ENCODE measurements at regions not wholly inside any gene's neighbourhood (a gene's known extent, or its start where the extent isn't known, plus 50 kb on each side); places are given as distances from the start of the nearest gene placed in this dataset.

GRCh38 chr18:60872434-60872833, 460.8 kb upstream of the CDH20 start:
- no peaks in the 10 kb centered on the region for H4K20me1 ChIP-seq

GRCh38 chr18:60873708-60874107, 459.5 kb upstream of the CDH20 start:
- Histone ChIP-seq H3K27ac (no peak overlapping the region), H3K27me3 (no peaks in the 10 kb centered on the region), H3K4me2 (no peak overlapping the region), H3K36me3 (no peaks in the 10 kb centered on the region), H3K9ac (no peak overlapping the region), H3K4me3 (no peak overlapping the region), H3K9me3 (no peaks in the 10 kb centered on the region), H4K20me1 (no peaks in the 10 kb centered on the region), H3K4me1 (no peaks in the 10 kb centered on the region)
- TF ChIP-seq Cebpa-rat (IDR thresholded peaks at IDR 0.05) = no peak

More at GRCh38 chr18:60872434-60872833, 460.8 kb upstream of the CDH20 start:
- H3K27ac ChIP-seq = no peak overlapping the region
- H3K36me3 ChIP-seq = no peaks in the 10 kb centered on the region
- H3K4me1 ChIP-seq = no peaks in the 10 kb centered on the region
- H3K4me2 ChIP-seq = no peak overlapping the region
- no peaks in the 10 kb centered on the region for H3K27me3 ChIP-seq
- H3K9me3 ChIP-seq = no peaks in the 10 kb centered on the region
- no peak overlapping the region for H3K4me3 ChIP-seq
- H3K9ac ChIP-seq = no peak overlapping the region
- no peak for TF ChIP-seq Cebpa-rat (IDR thresholded peaks at IDR 0.05)

- Histone ChIP-seq H3K36me3 (no peaks in the 10 kb centered on the region), H3K27me3 (no peaks in the 10 kb centered on the region), H3K9ac (no peak overlapping the region), H3K27ac (no peak overlapping the region), H3K4me1 (no peaks in the 10 kb centered on the region), H3K9me3 (no peaks in the 10 kb centered on the region), H3K4me2 (no peak overlapping the region), H3K4me3 (no peak overlapping the region), H4K20me1 (no peaks in the 10 kb centered on the region)
- TF ChIP-seq Cebpa-rat (IDR thresholded peaks at IDR 0.05) = no peak
These were observed 457.2 kb upstream of the CDH20 start for GRCh38 chr18:60875957-60876507.

- Histone ChIP-seq H3K9ac (no peak overlapping the region), H3K4me2 (no peak overlapping the region), H3K4me1 (no peaks in the 10 kb centered on the region), H3K36me3 (no peaks in the 10 kb centered on the region), H3K27me3 (no peaks in the 10 kb centered on the region), H3K4me3 (no peak overlapping the region), H4K20me1 (no peaks in the 10 kb centered on the region), H3K27ac (no peak overlapping the region), H3K9me3 (no peaks in the 10 kb centered on the region)
- TF ChIP-seq Cebpa-rat (IDR thresholded peaks at IDR 0.05) = no peak
These were observed 453.0 kb upstream of the CDH20 start for GRCh38 chr18:60880184-60880583.

GRCh38 chr18:60883587-60883986, 449.6 kb upstream of the CDH20 start:
- no peak for TF ChIP-seq Cebpa-rat (IDR thresholded peaks at IDR 0.05)
- no peak overlapping the region for H3K4me3 ChIP-seq

GRCh38 chr18:60888071-60888624, 445.1 kb upstream of the CDH20 start:
- Histone ChIP-seq H3K9me3 (no peaks in the 10 kb centered on the region), H3K27ac (no peak overlapping the region), H3K4me3 (no peak overlapping the region), H3K4me1 (no peaks in the 10 kb centered on the region), H4K20me1 (no peaks in the 10 kb centered on the region), H3K4me2 (no peak overlapping the region), H3K36me3 (no peaks in the 10 kb centered on the region), H3K9ac (no peak overlapping the region), H3K27me3 (no peaks in the 10 kb centered on the region)
- no peak for TF ChIP-seq Cebpa-rat (IDR thresholded peaks at IDR 0.05)

More at GRCh38 chr18:60883587-60883986, 449.6 kb upstream of the CDH20 start:
- Histone ChIP-seq H3K4me1 (no peaks in the 10 kb centered on the region), H4K20me1 (no peaks in the 10 kb centered on the region), H3K9me3 (no peaks in the 10 kb centered on the region), H3K27me3 (no peaks in the 10 kb centered on the region), H3K4me2 (no peak overlapping the region), H3K27ac (no peak overlapping the region), H3K9ac (no peak overlapping the region), H3K36me3 (no peaks in the 10 kb centered on the region)

- no peak for TF ChIP-seq Cebpa-rat (IDR thresholded peaks at IDR 0.05)
- Histone ChIP-seq H4K20me1 (no peaks in the 10 kb centered on the region), H3K27me3 (no peaks in the 10 kb centered on the region), H3K9ac (no peak overlapping the region), H3K4me2 (no peak overlapping the region), H3K4me3 (no peak overlapping the region), H3K27ac (no peak overlapping the region), H3K36me3 (no peaks in the 10 kb centered on the region), H3K4me1 (no peaks in the 10 kb centered on the region), H3K9me3 (no peaks in the 10 kb centered on the region)
These were observed 443.8 kb upstream of the CDH20 start for GRCh38 chr18:60889442-60889841.

- Histone ChIP-seq H3K9ac (no peak overlapping the region), H3K27me3 (no peaks in the 10 kb centered on the region), H3K4me1 (no peaks in the 10 kb centered on the region), H4K20me1 (no peaks in the 10 kb centered on the region), H3K4me2 (no peak overlapping the region), H3K27ac (no peak overlapping the region), H3K4me3 (no peak overlapping the region), H3K36me3 (no peaks in the 10 kb centered on the region), H3K9me3 (no peaks in the 10 kb centered on the region)
- no peak for TF ChIP-seq Cebpa-rat (IDR thresholded peaks at IDR 0.05)
These were observed 441.3 kb upstream of the CDH20 start for GRCh38 chr18:60891936-60892335.

- H3K27me3 ChIP-seq = no peaks in the 10 kb centered on the region
- H4K20me1 ChIP-seq = no peaks in the 10 kb centered on the region
- no peak for TF ChIP-seq Cebpa-rat (IDR thresholded peaks at IDR 0.05)
- no peak overlapping the region for H3K4me2 ChIP-seq
- no peaks in the 10 kb centered on the region for H3K36me3 ChIP-seq
- no peak overlapping the region for H3K9ac ChIP-seq
- no peak overlapping the region for H3K4me3 ChIP-seq
- no peaks in the 10 kb centered on the region for H3K4me1 ChIP-seq
- no peak overlapping the region for H3K27ac ChIP-seq
- H3K9me3 ChIP-seq = no peaks in the 10 kb centered on the region
These were observed 440.8 kb upstream of the CDH20 start for GRCh38 chr18:60892441-60892840.

- Histone ChIP-seq H3K9ac (no peak overlapping the region), H3K9me3 (no peaks in the 10 kb centered on the region), H3K4me3 (no peak overlapping the region), H3K4me2 (no peak overlapping the region), H3K27me3 (no peaks in the 10 kb centered on the region), H3K27ac (no peak overlapping the region), H3K36me3 (no peaks in the 10 kb centered on the region), H4K20me1 (no peaks in the 10 kb centered on the region), H3K4me1 (no peaks in the 10 kb centered on the region)
- no peak for TF ChIP-seq Cebpa-rat (IDR thresholded peaks at IDR 0.05)
These were observed 440.4 kb upstream of the CDH20 start for GRCh38 chr18:60892855-60893254.
